Gastrocnemius medialis (tissue), 4 donors: ENCODE measurements at regions not wholly inside any gene's neighbourhood (a gene's known extent, or its start where the extent isn't known, plus 50 kb on each side); places are given as distances from the start of the nearest gene placed in this dataset.
"Not testable (repeated sequence)": the region's sequence is repeated elsewhere in the genome, so short reads cannot be mapped to it uniquely, and the experiment has no call there.

Experiments
- ATAC-seq, 2 donors: fragments of 150-250 bp; one replicate each; pipeline ENCODE4 v1.9.1; 2016
- DNase-seq, 2 donors: peaks; one replicate each; pipeline ENCODE4 v3.0.0-alpha.2; 2019
- H3K27ac ChIP-seq, 4 donors: fragments of 200-600 bp; sonication (generic); 1 replicate in 1 of 4; 2 replicates in 3 of 4; pipeline ENCODE4 v1.5.1; 2016 to 2018; ENCODE audit warnings: mild to moderate bottlenecking in 2 of 4, moderate library complexity in 1 of 4
- H3K27me3 ChIP-seq, 3 donors: fragments of 200-600 bp; sonication (generic) in 2 of 3; 1 replicate in 1 of 3; 2 replicates in 2 of 3; pipeline versions ENCODE4 v1.5.1 to v1.6.0; 2016 to 2019; ENCODE audit warnings: mild to moderate bottlenecking in 1 of 3, moderate library complexity in 1 of 3
- H3K36me3 ChIP-seq, 2 donors: fragments of 200-600 bp; sonication (generic) in 1 of 2; one replicate each; pipeline ENCODE4 v1.5.1; 2017 to 2018
- H3K4me1 ChIP-seq, 2 donors: fragments of 200-600 bp; sonication (generic) in 1 of 2; one replicate each; pipeline ENCODE4 v1.5.1; 2016 to 2017; ENCODE audit warnings: mild to moderate bottlenecking in 2 of 2
- H3K4me3 ChIP-seq, 4 donors: fragments of 200-600 bp; sonication (generic) in 3 of 4; 1 replicate in 1 of 4; 2 replicates in 3 of 4; pipeline ENCODE4 v1.5.1; 2016 to 2019; ENCODE audit warnings: mild to moderate bottlenecking in 2 of 4
- H3K9me3 ChIP-seq, 3 donors: fragments of 200-600 bp; sonication (generic) in 2 of 3; 1 replicate in 1 of 3; 2 replicates in 2 of 3; pipeline ENCODE4 v1.5.1; 2016 to 2019
- CTCF ChIP-seq, 5 experiments: fragments of 450-650 bp in 3 of 5; fragments of 200-600 bp in 2 of 5; sonication (generic) in 2 of 5; IDR thresholded peaks in 4 of 5; conservative IDR thresholded peaks in 1 of 5; 1 replicate in 4 of 5; 2 replicates in 1 of 5; pipeline ENCODE4 v1.5.1; 2016 to 2019; ENCODE audit warnings: antibody characterized with exemption in 5 of 5, mild to moderate bottlenecking in 3 of 5, moderate library complexity in 3 of 5
- POLR2A ChIP-seq, 2 donors: fragments of 450-650 bp; IDR thresholded peaks; one replicate each; pipeline ENCODE4 v1.6.1; 2017; ENCODE audit warnings: antibody characterized with exemption in 2 of 2, mild to moderate bottlenecking in 2 of 2, moderate library complexity in 2 of 2
- in situ Hi-C, 4 donors: fragments of 200-750 bp; cut with MboI; loops; one replicate each; pipeline versions ENCODE4 v1.15.0 to v1.8.0; 2017; ENCODE audit warnings: low sequenced_read_pairs in 4 of 4
- intact Hi-C: fragments of 100-400 bp; cut with DNase I; formaldehyde crosslinking; loops from one replicate; pipeline ENCODE4 v1.15.1; 2023; ENCODE audit warnings: low total_unique reads

GRCh38 chr2:100707016-100707947, 112.7 kb upstream of the NPAS2 start:
- H3K4me3 ChIP-seq: no peak overlapping the region
- H3K27ac ChIP-seq: no peak overlapping the region
- ATAC-seq: no peak
- in situ Hi-C loops: no loop called here
- intact Hi-C loops: no loop called here
- DNase-seq: no peak
- no peaks in the 10 kb centered on the region for H3K9me3 ChIP-seq
- H3K36me3 ChIP-seq: no peaks in the 10 kb centered on the region
- TF ChIP-seq CTCF (IDR thresholded peaks at IDR 0.05 in 4 of 5, conservative IDR thresholded peaks at IDR 0.05 in 1 of 5) (no peak), POLR2A (IDR thresholded peaks at IDR 0.05) (no peak)
- no peaks in the 10 kb centered on the region for H3K4me1 ChIP-seq
- no peaks in the 10 kb centered on the region for H3K27me3 ChIP-seq

- no peaks in the 10 kb centered on the region for H3K9me3 ChIP-seq
- in situ Hi-C loops: no loop called here
Measured at GRCh38 chr2:100708333-100708732, 111.6 kb upstream of the NPAS2 start.

GRCh38 chr2:100713106-100713505, 106.8 kb upstream of the NPAS2 start:
- H3K27me3 ChIP-seq: no peaks in the 10 kb centered on the region
- in situ Hi-C loops: loop anchor here in 1 of 4 donors (10.0 kb wide), 1 partner anchor 272 kb away; no protein-coding TSS in a partner anchor
- TF ChIP-seq CTCF (IDR thresholded peaks at IDR 0.05 in 4 of 5, conservative IDR thresholded peaks at IDR 0.05 in 1 of 5) (no peak), POLR2A (IDR thresholded peaks at IDR 0.05) (no peak)
- intact Hi-C loops: no loop called here
- no peak overlapping the region for H3K27ac ChIP-seq
- no peaks in the 10 kb centered on the region for H3K9me3 ChIP-seq
- no peaks in the 10 kb centered on the region for H3K4me1 ChIP-seq
- DNase-seq (no peak), ATAC-seq (no peak)
- H3K36me3 ChIP-seq: no peaks in the 10 kb centered on the region
- no peak overlapping the region for H3K4me3 ChIP-seq

More at GRCh38 chr2:100708333-100708732, 111.6 kb upstream of the NPAS2 start:
- intact Hi-C loops: no loop called here
- Histone ChIP-seq H3K4me1 (no peaks in the 10 kb centered on the region), H3K27ac (no peak overlapping the region), H3K27me3 (no peaks in the 10 kb centered on the region), H3K36me3 (no peaks in the 10 kb centered on the region), H3K4me3 (no peak overlapping the region)
- ATAC-seq: no peak
- TF ChIP-seq POLR2A (IDR thresholded peaks at IDR 0.05): no peak
- TF ChIP-seq CTCF (IDR thresholded peaks at IDR 0.05 in 4 of 5, conservative IDR thresholded peaks at IDR 0.05 in 1 of 5): no peak
- no peak for DNase-seq

GRCh38 chr2:100714396-100715010, 105.4 kb upstream of the NPAS2 start:
- H3K27ac ChIP-seq, DNase-seq, H3K4me3 ChIP-seq, H3K4me1 ChIP-seq, H3K36me3 ChIP-seq, intact Hi-C loops, H3K27me3 ChIP-seq, ATAC-seq, H3K9me3 ChIP-seq: not testable (repeated sequence)
- in situ Hi-C loops: loop anchor here in 1 of 4 donors (10.0 kb wide), 1 partner anchor 270 kb away; no protein-coding TSS in a partner anchor

- H3K36me3 ChIP-seq, H3K27me3 ChIP-seq, H3K4me1 ChIP-seq, H3K4me3 ChIP-seq, H3K9me3 ChIP-seq, DNase-seq, ATAC-seq, intact Hi-C loops, H3K27ac ChIP-seq: not testable (repeated sequence)
- in situ Hi-C loops: loop anchor here in 1 of 4 donors (10.0 kb wide), 1 partner anchor 269 kb away; no protein-coding TSS in a partner anchor
Measured at GRCh38 chr2:100715861-100716260, 104.1 kb upstream of the NPAS2 start.
